Keratinocyte (primary cell): ENCODE measurements at regions not wholly inside any gene's neighbourhood (a gene's known extent, or its start where the extent isn't known, plus 50 kb on each side); places are given as distances from the start of the nearest gene placed in this dataset.

Experiments
- CTCF ChIP-seq, 3 experiments: IDR thresholded peaks in 1 of 3; conservative IDR thresholded peaks in 1 of 3; optimal IDR thresholded peaks in 1 of 3; 2 replicates in 2 of 3; 3 replicates in 1 of 3; pipeline versions ENCODE3 to v1.5.1; 2011; ENCODE audit warnings: low read length in 3 of 3, mild to moderate bottlenecking in 3 of 3, moderate library complexity in 2 of 3, control low read depth in 1 of 3, inconsistent platforms in 1 of 3; ENCODE audit not compliant: insufficient read depth in 2 of 3; ENCODE audit errors: extremely low read depth in 1 of 3
- EZH2 ChIP-seq: IDR thresholded peaks from one replicate; pipeline ENCODE4 v1.6.1; 2012; ENCODE audit warnings: inconsistent platforms, mild to moderate bottlenecking, low read length, moderate library complexity

- TF ChIP-seq CTCF (optimal IDR thresholded peaks at IDR 0.05 in 1 of 3, IDR thresholded peaks at IDR 0.05 in 1 of 3, conservative IDR thresholded peaks at IDR 0.05 in 1 of 3; ENCODE audit: extremely low read depth in 1 of 3, insufficient read depth in 2 of 3, low read length in 3 of 3) = no peak
- TF ChIP-seq EZH2 = no peak
Observed at GRCh38 chr15:25246641-25247406, 192.0 kb downstream of the UBE3A start.
